OCI-LY3 (cell line): ENCODE measurements at regions not wholly inside any gene's neighbourhood (a gene's known extent, or its start where the extent isn't known, plus 50 kb on each side); places are given as distances from the start of the nearest gene placed in this dataset.

ENCODE experiments used
- H2AFZ ChIP-seq: fragments of 200-600, 300-600 bp; shearing (Covaris generic); 2 replicates; pipeline ENCODE4 v1.6.0; 2014; ENCODE audit warnings: antibody characterized with exemption, low read depth, low read length
- H3K27ac ChIP-seq: fragments of 200-600, 300-600 bp; sonication (generic); 2 replicates; pipeline ENCODE4 v1.5.1; 2014; ENCODE audit warnings: mild to moderate bottlenecking, low read length, moderate library complexity, mixed read lengths
- H3K27me3 ChIP-seq: fragments of 200-600, 300-600 bp; sonication (generic); 2 replicates; pipeline ENCODE4 v1.6.1; 2014; ENCODE audit warnings: low read depth, low read length, mixed read lengths
- H3K36me3 ChIP-seq: fragments of 200-600, 300-600 bp; sonication (generic); replicated peaks from 2 replicates; pipeline ENCODE3; 2014; ENCODE audit warnings: low read depth, low read length, mixed read lengths
- H3K4me1 ChIP-seq: fragments of 300-600, 200-600 bp; sonication (generic); 2 replicates; pipeline ENCODE4 v1.6.1; 2014; ENCODE audit warnings: low read length, mixed read lengths
- H3K4me2 ChIP-seq: fragments of 200-600, 300-600 bp; sonication (generic); 2 replicates; pipeline ENCODE4 v1.6.1; 2014; ENCODE audit warnings: low read length, mixed read lengths
- H3K4me3 ChIP-seq: fragments of 300-600, 200-600 bp; sonication (generic); 2 replicates; pipeline ENCODE4 v1.5.1; 2014; ENCODE audit warnings: antibody characterized with exemption, mild to moderate bottlenecking, low read length, moderate library complexity
- H3K79me2 ChIP-seq: fragments of 300-600, 200-600 bp; shearing (Covaris generic); 2 replicates; pipeline ENCODE4 v1.6.1; 2014; ENCODE audit warnings: mild to moderate bottlenecking, low read length, mixed read lengths
- H3K9ac ChIP-seq: fragments of 300-600, 200-600 bp; shearing (Covaris generic); 2 replicates; pipeline ENCODE4 v1.6.0; 2014; ENCODE audit warnings: mild to moderate bottlenecking, low read length, moderate library complexity
- H3K9me3 ChIP-seq: fragments of 200-600, 300-600 bp; shearing (Covaris generic); 2 replicates; pipeline ENCODE4 v1.6.1; 2014; ENCODE audit warnings: low read length, mixed read lengths; ENCODE audit not compliant: insufficient read depth
- H4K20me1 ChIP-seq: fragments of 200-600, 300-600 bp; sonication (generic); 2 replicates; pipeline ENCODE4 v1.6.1; 2016; ENCODE audit warnings: low read length, mixed read lengths; ENCODE audit not compliant: insufficient read depth
- CTCF ChIP-seq: fragments of 200-600, 300-600 bp; sonication (generic); IDR thresholded peaks from 2 replicates; pipeline ENCODE4 v1.5.1; 2014; ENCODE audit warnings: antibody characterized with exemption, low read length, low read depth
- EZH2phosphoT487 ChIP-seq: fragments of 200-600 bp; shearing (Covaris generic); IDR thresholded peaks from 2 replicates; pipeline ENCODE4 v1.6.1; 2018; ENCODE audit warnings: antibody characterized with exemption, mixed run types, low read depth

- Histone ChIP-seq H3K4me2 (no peak overlapping the region), H3K9ac (no peak overlapping the region), H3K36me3 (no peaks in the 10 kb centered on the region), H3K27me3 (no peaks in the 10 kb centered on the region), H3K27ac (no peak overlapping the region), H4K20me1 (no peaks in the 10 kb centered on the region), H3K79me2 (no peaks in the 10 kb centered on the region), H3K4me3 (no peak overlapping the region), H2AFZ (no peak overlapping the region), H3K9me3 (no peaks in the 10 kb centered on the region), H3K4me1 (no peaks in the 10 kb centered on the region)
- TF ChIP-seq EZH2phosphoT487, result no peak
- TF ChIP-seq CTCF, result no peak
These were observed 1816.3 kb upstream of the TENM3 start for GRCh38 chr4:180426938-180427337.

GRCh38 chr4:180430283-180430682 lies 1812.9 kb upstream of the TENM3 start:
- Histone ChIP-seq H3K9ac (no peak overlapping the region), H3K27me3 (no peaks in the 10 kb centered on the region), H3K27ac (no peak overlapping the region), H3K4me3 (no peak overlapping the region), H3K4me1 (no peaks in the 10 kb centered on the region), H3K9me3 (no peaks in the 10 kb centered on the region), H4K20me1 (no peaks in the 10 kb centered on the region), H3K36me3 (no peaks in the 10 kb centered on the region), H3K4me2 (no peak overlapping the region), H2AFZ (no peak overlapping the region), H3K79me2 (no peaks in the 10 kb centered on the region)
- no peak for TF ChIP-seq CTCF

- Histone ChIP-seq H3K27ac (no peak overlapping the region), H3K36me3 (no peaks in the 10 kb centered on the region), H3K27me3 (no peaks in the 10 kb centered on the region), H3K9ac (no peak overlapping the region), H4K20me1 (no peaks in the 10 kb centered on the region), H3K4me2 (no peak overlapping the region), H3K4me1 (no peaks in the 10 kb centered on the region), H3K4me3 (no peak overlapping the region), H2AFZ (peak overlapping the region; percentile 6; the same call in 1 of the 2 replicates), H3K79me2 (no peaks in the 10 kb centered on the region), H3K9me3 (no peaks in the 10 kb centered on the region)
- TF ChIP-seq CTCF (no peak), EZH2phosphoT487 (no peak)
These were observed 1808.9 kb upstream of the TENM3 start for GRCh38 chr4:180434131-180434895.

- H3K4me2 ChIP-seq, result no peak overlapping the region
These were observed 1806.8 kb upstream of the TENM3 start for GRCh38 chr4:180436361-180436760.

More at GRCh38 chr4:180436361-180436760, 1806.8 kb upstream of the TENM3 start:
- Histone ChIP-seq H3K9ac (no peak overlapping the region), H3K9me3 (no peaks in the 10 kb centered on the region), H3K4me3 (no peak overlapping the region), H2AFZ (no peak overlapping the region), H4K20me1 (no peaks in the 10 kb centered on the region), H3K4me1 (no peaks in the 10 kb centered on the region), H3K79me2 (no peaks in the 10 kb centered on the region), H3K27me3 (no peaks in the 10 kb centered on the region), H3K27ac (no peak overlapping the region), H3K36me3 (no peaks in the 10 kb centered on the region)
- TF ChIP-seq EZH2phosphoT487 (no peak), CTCF (no peak)
